GM21528 (cell line): ENCODE measurements at regions not wholly inside any gene's neighbourhood (a gene's known extent, or its start where the extent isn't known, plus 50 kb on each side); places are given as distances from the start of the nearest gene placed in this dataset.

Source experiments
- ATAC-seq: cut with Tn5 transposase; IDR thresholded peaks from one replicate; pipeline ENCODE4 v1.9.1; 2021; ENCODE audit warnings: mild to moderate bottlenecking, moderate library complexity; ENCODE audit not compliant: unreplicated experiment, low FRiP score

DNA sequence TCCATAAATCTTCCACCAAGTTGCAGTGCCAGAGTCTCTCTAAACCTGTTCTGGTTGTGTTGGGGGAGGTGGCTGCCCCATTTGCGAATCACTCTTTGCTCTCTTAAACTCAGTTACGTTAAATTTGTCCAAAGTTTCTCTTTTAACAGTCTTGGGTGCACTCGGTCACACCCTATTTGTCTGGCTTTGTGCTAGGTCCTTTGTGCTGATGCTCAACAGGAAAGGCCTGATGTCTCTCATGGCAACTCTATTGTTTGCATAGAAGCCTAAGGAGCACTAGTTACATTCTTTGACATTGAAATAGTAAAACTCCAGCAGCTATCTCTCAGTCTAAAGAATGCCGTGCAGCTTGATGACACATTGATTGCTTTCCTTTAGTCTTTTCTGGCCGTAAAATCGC is 105.1 kb downstream of the TRMT11 start:
- no peak for ATAC-seq

DNA sequence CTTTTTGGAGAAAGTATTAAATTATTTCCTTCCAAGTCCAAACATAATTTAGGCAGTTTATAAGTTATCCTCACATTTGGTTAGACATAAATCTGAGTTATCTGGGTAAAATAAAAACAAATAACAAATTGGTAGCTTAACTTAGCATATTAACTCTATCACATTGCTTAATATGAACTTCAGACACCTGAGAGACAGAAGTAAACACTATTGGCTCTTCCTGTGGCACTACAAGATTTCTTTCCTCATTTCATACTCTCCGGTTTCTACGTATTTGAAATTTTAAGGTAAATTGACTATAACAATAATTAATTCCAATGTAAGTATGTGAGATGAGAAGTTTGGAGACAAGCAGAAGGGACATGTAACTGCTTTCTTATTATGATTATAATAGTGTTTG is 106.8 kb downstream of the TRMT11 start:
- no peak for ATAC-seq

DNA sequence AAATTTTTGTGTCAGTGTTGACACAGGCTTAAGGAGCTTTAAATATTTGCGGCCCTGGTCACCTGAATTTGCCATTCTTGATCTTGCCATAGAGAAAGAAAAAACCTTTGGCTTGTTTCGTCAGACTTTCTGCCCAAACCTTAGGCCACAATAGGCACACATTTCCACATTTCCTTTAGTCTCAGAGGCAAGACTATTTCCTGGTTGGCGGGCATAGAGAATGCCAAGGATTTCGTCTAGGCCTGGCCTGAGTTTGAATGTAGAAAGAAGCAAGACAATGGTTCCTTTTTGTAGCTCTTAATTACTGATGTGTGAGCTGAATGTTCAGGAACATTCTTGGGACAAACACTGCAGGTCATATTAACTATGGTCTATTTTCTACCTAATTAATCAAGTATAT is 108.1 kb downstream of the TRMT11 start:
- ATAC-seq: no peak

DNA sequence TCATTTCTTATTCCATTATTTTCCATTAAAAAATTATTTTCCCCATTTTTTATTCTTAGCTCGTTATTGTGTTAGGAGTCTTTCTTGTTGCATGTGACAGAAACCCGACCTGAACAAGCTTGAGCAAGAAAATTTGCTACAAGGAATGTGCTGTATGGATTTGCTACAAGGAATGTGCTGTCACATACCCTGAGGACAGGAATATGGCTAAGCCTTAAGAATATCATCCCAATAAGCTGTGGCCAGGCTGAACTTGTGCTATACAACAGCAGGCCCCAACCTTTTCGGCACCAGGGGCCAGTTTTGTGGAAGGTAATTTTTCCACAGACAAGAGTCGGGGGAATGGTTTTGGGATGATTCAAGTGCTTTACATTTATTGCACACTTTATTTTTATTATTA is 114.0 kb downstream of the TRMT11 start:
- ATAC-seq: no peak

DNA sequence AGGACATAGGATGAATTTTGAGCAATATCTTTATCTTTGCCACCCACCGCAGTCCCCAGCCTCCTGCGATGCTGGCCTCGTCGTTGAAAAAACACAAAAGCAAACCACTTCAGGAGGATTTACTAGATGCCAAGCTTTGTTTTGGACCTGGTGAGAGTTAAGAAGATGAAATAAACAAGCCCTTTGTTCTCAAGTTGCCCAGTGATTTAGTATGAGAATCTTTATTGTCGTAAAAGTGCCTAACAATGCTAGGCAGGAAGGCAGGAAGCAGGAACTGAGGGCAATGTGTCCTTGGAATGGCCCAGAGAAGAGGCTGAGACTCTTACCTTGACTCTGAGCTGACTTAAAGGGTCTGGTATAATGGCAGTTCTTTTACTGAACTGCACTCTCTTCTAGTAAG is 116.0 kb downstream of the TRMT11 start:
- no peak for ATAC-seq

DNA sequence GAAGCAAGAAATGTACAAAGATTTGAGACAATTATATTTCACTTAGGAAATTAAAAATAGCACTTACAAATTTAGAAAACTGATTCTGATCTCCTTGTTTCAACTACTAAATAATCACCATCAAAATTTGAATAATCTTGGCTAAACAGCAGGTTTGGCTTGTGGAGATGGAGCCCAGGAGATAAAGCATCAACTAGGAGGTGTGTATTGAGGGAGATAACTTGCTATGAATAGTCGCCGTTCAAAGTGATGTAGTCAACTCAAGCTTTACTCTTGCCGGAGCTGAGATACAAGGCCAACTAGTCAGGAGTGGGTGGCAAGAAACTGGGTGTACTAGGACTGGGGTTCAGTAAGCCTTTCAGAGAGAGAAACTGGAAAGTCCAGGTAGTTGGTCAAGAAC is 117.7 kb downstream of the TRMT11 start:
- ATAC-seq: no peak

DNA sequence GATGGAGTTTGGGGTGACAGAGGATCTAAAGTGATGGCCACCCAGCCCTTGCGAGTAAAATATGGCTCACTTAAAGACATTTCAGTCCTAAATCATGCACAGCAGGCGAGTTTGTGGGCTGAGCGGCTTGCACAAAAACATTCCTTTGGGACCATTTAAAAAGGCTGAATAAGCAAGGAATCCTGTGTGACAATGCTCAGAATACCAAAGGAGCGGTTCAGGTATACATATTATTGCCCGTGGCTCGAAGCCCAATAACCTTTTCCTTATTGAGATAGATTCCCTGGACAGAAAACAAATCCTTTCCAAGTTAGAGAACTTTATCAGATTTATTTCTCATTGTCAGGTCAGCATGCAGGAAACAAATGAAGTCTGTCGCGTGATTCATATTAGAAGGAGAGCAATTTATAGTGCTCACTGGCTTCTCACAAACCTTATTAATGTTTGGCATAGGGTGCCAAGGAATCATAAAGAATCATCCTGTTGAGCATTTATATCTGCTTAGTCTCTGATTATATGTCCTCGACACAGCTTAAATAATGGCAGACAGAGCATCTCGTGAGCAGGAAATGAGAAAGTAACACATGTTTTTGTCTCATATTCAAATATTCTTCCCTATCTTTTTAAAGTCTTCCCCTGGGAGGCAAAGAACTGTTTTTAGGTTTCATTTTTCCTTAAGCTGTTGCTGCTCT is 121.3 kb downstream of the TRMT11 start:
- ATAC-seq: no peak

DNA sequence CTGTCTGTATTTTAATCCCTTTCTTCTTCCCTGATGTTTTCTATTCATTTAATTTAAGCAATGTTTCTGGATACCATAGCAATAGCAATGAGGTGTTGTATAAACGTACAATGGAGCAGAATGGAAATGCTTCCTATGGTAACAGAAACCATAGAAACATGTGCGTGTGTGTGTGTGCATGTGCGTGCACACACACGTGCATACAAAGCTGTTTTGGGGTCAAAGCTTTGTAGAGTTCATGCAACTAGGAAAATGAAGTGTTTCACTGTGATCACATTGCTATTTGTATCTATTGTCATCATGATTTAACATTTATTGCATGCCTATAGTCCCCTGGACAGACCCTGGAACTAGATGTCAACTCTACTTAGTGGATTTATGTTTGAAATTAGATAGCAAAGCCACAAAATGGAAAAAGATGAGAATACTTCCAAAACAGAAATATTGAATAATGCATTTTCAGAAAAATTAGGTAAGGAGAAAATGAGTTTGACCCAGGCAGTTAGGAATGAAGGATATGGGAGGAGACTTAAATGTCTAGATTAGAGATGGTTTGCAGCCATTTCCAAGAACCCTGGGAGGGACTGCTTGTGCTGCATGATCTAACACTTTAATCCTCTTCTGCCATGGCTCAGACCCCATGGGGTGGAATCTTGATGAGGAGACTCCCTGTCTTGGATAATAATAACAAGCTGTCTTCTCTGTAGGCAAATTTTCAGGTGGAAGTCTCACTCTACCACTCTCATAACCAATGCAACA is 124.4 kb downstream of the TRMT11 start:
- ATAC-seq: no peak

DNA sequence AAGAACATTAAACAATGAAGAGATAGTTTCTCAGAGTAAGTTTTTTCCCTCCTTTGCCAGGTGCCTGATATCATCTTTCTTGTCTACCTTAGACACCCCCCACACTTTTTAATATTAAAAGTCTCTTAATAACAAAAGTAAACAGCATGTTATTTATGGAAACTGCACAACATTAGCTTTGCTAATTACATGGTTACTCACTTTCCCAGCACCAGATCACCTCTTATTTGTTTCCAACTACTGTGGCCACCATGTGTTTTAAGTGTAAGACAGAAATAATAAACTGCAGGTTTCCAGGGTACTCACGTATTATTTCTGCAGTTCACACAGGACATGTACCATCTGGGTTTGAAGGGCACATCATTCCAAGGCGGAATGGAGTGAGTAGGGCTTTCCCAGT is 125.0 kb downstream of the TRMT11 start:
- no peak for ATAC-seq

DNA sequence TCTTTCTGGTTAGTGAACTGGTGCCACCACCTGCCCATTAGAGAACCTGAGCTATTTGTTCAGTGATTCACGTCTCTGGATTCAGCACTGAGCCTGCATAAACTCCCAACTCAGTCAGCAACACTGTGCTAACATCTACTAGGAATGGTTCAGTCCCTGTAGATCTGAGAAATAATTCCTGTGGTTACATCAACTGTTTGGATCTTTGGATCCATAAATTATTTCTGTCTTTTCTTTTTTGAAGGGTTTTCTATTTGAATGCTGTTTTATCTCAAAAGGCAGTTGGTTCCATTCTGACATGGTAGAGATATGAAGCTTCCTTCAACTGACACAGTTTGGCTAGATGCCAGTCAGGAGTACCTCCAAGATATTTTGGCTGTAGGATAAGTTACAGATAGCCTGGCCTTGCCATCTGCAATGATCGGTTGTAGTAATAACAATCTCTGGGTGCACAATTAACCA is 125.9 kb downstream of the TRMT11 start:
- no peak for ATAC-seq

DNA sequence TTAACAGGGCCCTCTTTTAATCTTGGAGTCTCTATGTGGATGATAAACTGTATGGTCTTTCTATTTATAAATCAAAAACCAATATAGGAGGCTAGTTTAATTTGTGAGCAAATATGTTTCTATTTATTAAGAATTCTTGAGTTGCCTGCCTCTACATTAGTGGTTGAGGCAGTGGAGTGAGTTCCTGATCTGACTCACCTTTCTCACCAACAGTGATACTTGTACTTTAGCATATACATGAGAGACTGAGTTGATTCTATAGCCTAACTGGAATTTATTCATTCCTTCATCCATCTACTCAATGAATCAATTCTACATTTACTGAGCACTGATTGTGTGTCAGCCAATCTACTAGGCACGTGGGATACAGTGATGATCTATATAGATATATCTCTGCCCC is 126.9 kb downstream of the TRMT11 start:
- no peak for ATAC-seq

DNA sequence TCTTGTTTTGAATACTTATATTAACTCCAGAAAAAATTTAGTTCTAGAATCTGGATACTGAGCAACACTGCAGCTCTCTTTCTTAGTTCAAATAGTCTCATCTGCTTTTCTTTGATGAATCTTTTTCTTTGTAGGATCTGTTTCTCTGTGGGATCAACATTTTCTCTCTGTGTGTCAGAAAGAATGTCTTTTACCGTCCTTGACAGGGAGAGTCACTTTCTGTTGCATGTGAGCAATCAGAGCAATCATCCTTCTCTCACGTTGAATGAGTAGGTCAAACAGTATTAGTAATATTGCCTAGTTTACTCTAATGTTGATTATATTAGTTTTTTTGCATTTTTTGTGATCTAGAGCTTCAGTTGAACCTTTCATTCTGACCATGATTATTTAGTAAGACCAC is 130.9 kb downstream of the TRMT11 start:
- no peak for ATAC-seq

DNA sequence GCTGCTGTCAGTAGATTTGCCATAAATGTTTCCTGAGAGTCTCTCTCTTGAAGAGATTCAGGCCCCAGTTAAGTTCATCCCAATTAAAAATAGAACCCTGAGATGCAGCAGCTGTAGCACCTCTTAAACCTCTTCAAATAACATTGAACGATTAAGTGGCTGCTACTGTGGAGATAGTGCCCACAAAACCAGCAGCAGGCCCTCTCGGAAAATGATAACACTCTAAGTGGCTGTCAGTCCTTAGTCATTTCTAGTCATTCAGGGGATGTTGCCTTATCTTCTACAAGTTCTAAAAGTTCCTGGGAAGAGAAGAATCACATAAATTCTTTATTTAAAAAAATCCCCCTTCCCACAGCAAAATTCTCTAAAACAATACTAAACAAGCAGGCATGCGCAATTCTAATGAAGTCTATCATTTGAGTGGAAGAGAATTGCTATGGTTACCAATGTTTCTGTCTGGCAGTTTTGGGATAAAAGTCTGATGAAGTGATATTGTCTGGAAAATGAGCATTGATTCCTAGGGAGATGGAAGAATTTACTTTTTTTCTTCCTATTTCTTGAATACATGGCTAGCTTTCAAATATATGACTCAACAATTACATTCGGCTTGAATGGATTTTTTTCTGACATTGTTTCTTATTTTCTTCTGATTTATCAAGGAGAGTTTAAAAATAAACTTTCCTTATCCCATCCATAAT is 131.9 kb downstream of the TRMT11 start:
- ATAC-seq: no peak

DNA sequence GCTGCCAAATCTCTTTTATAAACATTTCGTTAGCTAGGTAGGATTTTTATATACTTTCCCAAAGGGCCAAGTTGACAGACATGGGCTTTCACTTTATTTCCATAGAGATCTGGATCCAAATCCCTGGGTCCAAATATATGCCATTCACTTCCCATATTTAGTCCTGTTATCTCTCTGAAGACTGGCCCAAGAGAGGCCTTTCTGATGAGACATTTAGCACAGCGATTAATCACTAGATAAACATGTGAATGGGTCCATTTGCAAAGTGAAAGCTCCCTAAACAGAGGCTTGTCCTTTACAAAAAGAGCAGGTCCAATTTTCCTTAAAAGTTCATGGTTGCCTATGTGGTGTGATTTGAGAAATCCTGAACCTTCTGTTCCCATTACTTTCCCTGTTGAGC is 132.6 kb downstream of the TRMT11 start:
- no peak for ATAC-seq

DNA sequence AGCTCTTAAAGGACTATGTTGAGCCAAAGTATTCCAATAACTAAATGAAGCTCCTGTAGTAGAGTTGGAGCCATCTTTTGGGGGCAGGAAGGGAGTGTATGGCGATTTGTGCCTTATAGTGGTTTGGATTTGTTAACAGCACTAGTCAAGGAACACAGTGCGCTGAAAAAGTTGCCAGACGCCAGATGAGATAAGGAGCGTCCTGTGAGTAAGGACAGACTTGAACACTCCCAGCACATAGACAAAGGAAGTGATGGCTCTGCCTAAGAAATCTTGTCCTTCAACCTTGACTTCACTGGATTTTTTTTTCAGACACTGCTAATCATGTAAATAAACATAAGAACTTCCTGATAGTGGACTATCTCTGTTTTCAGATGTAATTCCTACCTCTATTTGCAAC is 136.9 kb downstream of the TRMT11 start:
- ATAC-seq: no peak

DNA sequence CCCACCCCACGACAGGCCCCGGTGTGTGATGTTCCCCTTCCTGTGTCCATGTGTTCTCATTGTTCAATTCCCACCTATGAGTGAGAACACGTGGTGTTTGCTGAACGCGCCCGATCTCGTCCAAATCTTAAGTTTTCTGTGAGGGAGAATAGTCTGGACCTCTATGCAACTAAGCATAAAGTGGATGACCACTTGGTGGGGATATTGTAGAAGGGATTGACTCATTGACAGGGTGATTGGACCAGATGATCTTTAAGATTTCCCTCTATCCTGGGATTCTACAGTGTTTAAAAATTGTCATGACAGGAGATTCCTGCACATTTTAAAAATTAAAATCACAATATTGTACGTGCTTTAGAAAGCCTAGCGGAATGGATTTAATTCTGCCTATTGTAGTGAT is 141.3 kb downstream of the TRMT11 start:
- no peak for ATAC-seq

DNA sequence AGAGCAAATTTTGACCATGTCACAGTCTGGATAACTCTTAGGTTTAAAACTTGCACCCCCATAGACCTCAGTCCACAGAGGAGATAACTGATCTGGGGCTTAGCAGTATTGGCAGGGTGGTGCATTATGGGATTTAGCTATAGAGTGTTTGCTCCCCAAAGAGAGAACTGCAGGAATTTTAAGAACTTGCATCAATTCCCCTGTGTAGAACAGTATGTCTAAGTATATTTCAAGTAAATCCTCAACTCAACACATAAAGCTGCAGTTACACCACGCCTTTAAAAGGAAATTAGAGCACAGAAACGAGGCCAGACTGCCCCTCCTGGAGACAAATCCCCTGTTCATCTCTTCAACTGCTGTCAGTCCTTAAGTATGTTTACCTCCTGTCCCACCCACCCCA is 144.9 kb downstream of the TRMT11 start:
- ATAC-seq: no peak

DNA sequence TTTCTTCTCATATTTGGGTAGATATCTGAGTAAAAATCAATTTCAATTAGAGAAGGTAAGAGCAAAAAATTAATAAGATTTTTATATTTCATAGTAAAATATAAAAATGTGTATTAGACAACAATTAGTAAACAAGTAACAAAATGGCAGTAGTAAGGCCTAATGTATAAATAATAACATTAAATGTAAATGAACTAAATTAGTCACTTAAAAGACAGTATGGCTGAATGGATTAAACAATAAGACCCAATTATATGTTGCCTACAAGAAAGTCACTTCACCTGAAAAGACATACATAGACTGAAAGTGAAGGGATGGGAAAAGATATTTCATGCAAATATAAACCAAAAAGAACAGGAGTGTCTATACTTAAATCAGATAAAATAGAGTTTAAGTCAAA is 147.6 kb downstream of the TRMT11 start:
- no peak for ATAC-seq

DNA sequence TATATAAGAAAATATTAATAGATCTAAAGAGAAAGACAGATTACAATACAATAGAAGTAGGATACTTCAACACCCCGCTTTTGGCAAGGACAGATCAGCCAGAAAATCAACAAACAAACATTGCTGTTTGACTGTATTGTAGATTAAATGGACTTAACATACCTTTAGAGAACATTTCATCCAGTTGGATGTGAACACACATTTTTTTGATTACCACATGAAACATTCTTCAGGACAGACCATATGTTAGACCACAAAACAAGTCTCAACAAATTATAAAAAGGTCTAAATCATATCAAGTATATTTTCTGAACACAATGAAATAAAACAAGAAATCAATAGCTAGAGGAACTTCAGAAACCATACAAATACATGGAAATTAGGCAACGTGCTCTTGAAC is 148.2 kb downstream of the TRMT11 start:
- no peak for ATAC-seq

DNA sequence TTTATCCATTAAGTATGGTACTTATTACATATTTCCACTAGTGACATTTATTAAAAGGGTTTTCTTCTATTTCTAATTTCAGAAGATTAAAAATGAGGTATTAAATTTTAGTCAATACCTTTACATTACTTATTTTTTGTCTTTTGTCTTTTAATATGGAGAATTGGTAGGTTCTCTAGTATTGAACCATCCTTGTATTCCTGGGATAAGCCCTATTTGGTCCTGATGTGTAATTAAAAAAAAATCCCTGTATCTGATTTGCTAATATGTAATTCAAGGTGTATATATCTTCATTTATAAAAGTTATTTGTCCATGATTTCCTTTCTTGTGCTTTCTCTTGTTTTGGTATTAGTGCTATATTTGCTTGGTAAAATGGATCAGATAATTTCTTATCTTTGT is 153.7 kb downstream of the TRMT11 start:
- ATAC-seq: no peak

DNA sequence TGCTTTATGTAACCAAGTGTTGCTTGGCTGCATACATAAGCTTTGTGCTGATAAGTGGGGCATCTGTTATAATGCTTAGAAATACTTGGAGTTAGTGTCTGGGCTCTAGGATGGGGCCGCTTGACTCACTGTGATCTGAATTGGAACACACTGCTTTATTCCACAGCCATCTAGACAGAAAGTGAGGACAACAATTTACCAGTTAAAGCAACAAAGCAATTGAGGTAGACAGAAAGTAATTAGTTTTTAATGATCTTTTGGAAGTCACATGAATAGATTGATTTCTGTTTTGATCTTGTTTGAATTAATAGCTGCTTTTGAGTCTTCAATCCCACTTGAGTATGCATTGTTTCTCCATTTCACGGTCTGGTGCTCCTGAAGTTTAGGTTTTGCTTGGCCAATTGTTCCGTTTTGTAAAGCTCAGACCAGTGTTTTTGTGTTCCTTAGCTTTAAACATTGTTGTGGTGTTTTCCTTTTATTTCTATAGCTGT is 157.5 kb downstream of the TRMT11 start:
- no peak for ATAC-seq

DNA sequence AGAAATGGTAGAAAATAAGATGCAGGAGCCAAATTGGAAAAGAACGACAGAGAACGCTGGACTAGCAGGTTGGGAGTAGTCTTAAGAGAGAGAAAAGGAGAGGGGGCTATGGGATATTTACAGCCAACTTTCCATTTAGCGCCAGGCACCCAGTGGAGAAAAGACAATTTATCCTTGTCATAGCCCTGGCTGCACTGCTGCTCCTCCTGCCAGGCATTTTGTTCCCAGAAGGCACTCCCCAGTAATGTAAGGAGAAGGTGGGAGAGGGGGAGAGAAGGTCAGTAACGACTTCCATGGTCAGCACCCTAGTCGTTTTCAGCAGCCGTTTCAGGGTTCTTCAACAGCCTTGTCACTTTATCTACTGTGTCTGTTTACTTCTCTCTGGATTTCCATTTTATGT is 159.0 kb downstream of the TRMT11 start:
- no peak for ATAC-seq
